NCI-H2029 treated with DMSO at 0.1 percent for 48 hours (cell line): ENCODE measurements at regions not wholly inside any gene's neighbourhood (a gene's known extent, or its start where the extent isn't known, plus 50 kb on each side); places are given as distances from the start of the nearest gene placed in this dataset.
"Not testable (repeated sequence)": the region's sequence is repeated elsewhere in the genome, so short reads cannot be mapped to it uniquely, and the experiment has no call there.

Experiments
- DNase-seq: peaks from one replicate; lab custom pipeline; 2025; lab: John Stamatoyannopoulos, UW

- no peak for DNase-seq
Observed at GRCh38 chr9:88813638-88814209, 177.5 kb upstream of the S1PR3 start.

- DNase-seq, result no peak
Observed at GRCh38 chr9:88814577-88814976, 176.7 kb upstream of the S1PR3 start.

- DNase-seq, result no peak
Observed at GRCh38 chr9:88816141-88816540, 175.1 kb upstream of the S1PR3 start.

GRCh38 chr9:88816591-88816990 is 174.7 kb upstream of the S1PR3 start:
- no peak for DNase-seq

GRCh38 chr9:88817628-88818027 is 173.6 kb upstream of the S1PR3 start:
- DNase-seq, result no peak

GRCh38 chr9:88818495-88819201 is 172.6 kb upstream of the S1PR3 start:
- DNase-seq, result peak; percentile 39

- DNase-seq, result no peak
Observed at GRCh38 chr9:88819476-88819875, 171.8 kb upstream of the S1PR3 start.

GRCh38 chr9:88820055-88820454 is 171.2 kb upstream of the S1PR3 start:
- no peak for DNase-seq

GRCh38 chr9:88821033-88821745 is 170.1 kb upstream of the S1PR3 start:
- no peak for DNase-seq

GRCh38 chr9:88821746-88822106 is 169.5 kb upstream of the S1PR3 start:
- no peak for DNase-seq

- no peak for DNase-seq
Observed at GRCh38 chr9:88824711-88825110, 166.6 kb upstream of the S1PR3 start.

GRCh38 chr9:88826181-88826580 is 165.1 kb upstream of the S1PR3 start:
- DNase-seq, result no peak

- DNase-seq, result no peak
Observed at GRCh38 chr9:88826771-88827181, 164.5 kb upstream of the S1PR3 start.

- no peak for DNase-seq
Observed at GRCh38 chr9:88828018-88828417, 163.2 kb upstream of the S1PR3 start.

GRCh38 chr9:88828492-88828974 is 162.7 kb upstream of the S1PR3 start:
- no peak for DNase-seq

GRCh38 chr9:88829276-88829675 is 162.0 kb upstream of the S1PR3 start:
- no peak for DNase-seq

GRCh38 chr9:88831713-88832407 is 159.4 kb upstream of the S1PR3 start:
- no peak for DNase-seq

- no peak for DNase-seq
Observed at GRCh38 chr9:88833946-88834345, 157.3 kb upstream of the S1PR3 start.

- DNase-seq, result no peak
Observed at GRCh38 chr9:88835038-88835466, 156.2 kb upstream of the S1PR3 start.

- DNase-seq, result no peak
Observed at GRCh38 chr9:88835772-88836171, 155.5 kb upstream of the S1PR3 start.

- no peak for DNase-seq
Observed at GRCh38 chr9:88837731-88838130, 153.5 kb upstream of the S1PR3 start.

GRCh38 chr9:88849878-88850277 is 141.4 kb upstream of the S1PR3 start:
- not testable (repeated sequence) for DNase-seq

- DNase-seq, result no peak
Observed at GRCh38 chr9:88852794-88853193, 138.5 kb upstream of the S1PR3 start.
